Thoracic aorta (tissue), 2 donors: ENCODE measurements at regions not wholly inside any gene's neighbourhood (a gene's known extent, or its start where the extent isn't known, plus 50 kb on each side); places are given as distances from the start of the nearest gene placed in this dataset.

Experiments used
- ATAC-seq: fragments of 150-250 bp; one replicate; pipeline ENCODE4 v1.8.0; 2017; ENCODE audit warnings: low read depth; ENCODE audit not compliant: insufficient number of reproducible peaks, low FRiP score
- DNase-seq: peaks from one replicate; pipeline ENCODE4 v3.0.0-alpha.2; 2020; ENCODE audit warnings: low spot score
- H3K27ac ChIP-seq, 2 donors: fragments of 200-600 bp; sonication (generic); 1 replicate in 1 of 2; 2 replicates in 1 of 2; pipeline ENCODE4 v1.5.1; 2016; ENCODE audit warnings: mild to moderate bottlenecking in 2 of 2, moderate library complexity in 2 of 2
- H3K27me3 ChIP-seq: fragments of 200-600 bp; sonication (generic); replicated peaks from 2 replicates; pipeline ENCODE4 v1.6.0; 2016; ENCODE audit warnings: mild to moderate bottlenecking; ENCODE audit not compliant: insufficient read depth
- H3K36me3 ChIP-seq: fragments of 200-600 bp; sonication (generic); one replicate; pipeline ENCODE4 v1.5.1; 2016
- H3K4me1 ChIP-seq, 2 donors: fragments of 200-600 bp; sonication (generic); 1 replicate in 1 of 2; 2 replicates in 1 of 2; pipeline versions ENCODE4 v1.5.1 to v1.6.0; 2016; ENCODE audit warnings: low read depth in 2 of 2, mild to moderate bottlenecking in 1 of 2; ENCODE audit not compliant: control insufficient read depth in 1 of 2
- H3K4me3 ChIP-seq: fragments of 200-600 bp; sonication (generic); 2 replicates; pipeline ENCODE4 v1.5.1; 2016; ENCODE audit warnings: mild to moderate bottlenecking
- H3K9me3 ChIP-seq: fragments of 200-600 bp; sonication (generic); 2 replicates; pipeline ENCODE4 v1.5.1; 2016
- CTCF ChIP-seq: fragments of 200-600 bp; sonication (generic); IDR thresholded peaks from one replicate; pipeline ENCODE4 v1.5.1; 2019; ENCODE audit warnings: antibody characterized with exemption

GRCh38 chr12:76256904-76257303, 91.3 kb downstream of the BBS10 start:
- DNase-seq = no peak
- Histone ChIP-seq H3K4me3 (no peak overlapping the region), H3K36me3 (no peaks in the 10 kb centered on the region), H3K27ac (no peak overlapping the region), H3K9me3 (no peaks in the 10 kb centered on the region), H3K4me1 (peaks cover 7 to 20% of the 10 kb centered on the region in 2 donors), H3K27me3 (no peaks in the 10 kb centered on the region)
- no peak for TF ChIP-seq CTCF
- no peak for ATAC-seq

- ATAC-seq (no peak), DNase-seq (no peak)
- H3K27ac ChIP-seq = no peak overlapping the region
- peaks cover 7 to 20% of the 10 kb centered on the region in 2 donors for H3K4me1 ChIP-seq
- no peaks in the 10 kb centered on the region for H3K36me3 ChIP-seq
- no peak for TF ChIP-seq CTCF
- H3K4me3 ChIP-seq = no peak overlapping the region
- H3K9me3 ChIP-seq = no peaks in the 10 kb centered on the region
- no peaks in the 10 kb centered on the region for H3K27me3 ChIP-seq
These were observed 91.9 kb downstream of the BBS10 start for GRCh38 chr12:76256321-76256720.

GRCh38 chr12:76255692-76256091, 92.5 kb downstream of the BBS10 start:
- TF ChIP-seq CTCF = no peak
- Histone ChIP-seq H3K9me3 (no peaks in the 10 kb centered on the region), H3K27me3 (no peaks in the 10 kb centered on the region), H3K4me3 (no peak overlapping the region), H3K36me3 (no peaks in the 10 kb centered on the region), H3K27ac (no peak overlapping the region), H3K4me1 (peaks cover 7 to 18% of the 10 kb centered on the region in 2 donors)
- ATAC-seq (no peak), DNase-seq (no peak)

- no peak for TF ChIP-seq CTCF
These were observed 92.9 kb downstream of the BBS10 start for GRCh38 chr12:76255281-76255680.

GRCh38 chr12:76252031-76252430, 96.2 kb downstream of the BBS10 start:
- TF ChIP-seq CTCF = no peak
- no peak overlapping the region for H3K27ac ChIP-seq
- H3K9me3 ChIP-seq = no peaks in the 10 kb centered on the region
- no peaks in the 10 kb centered on the region for H3K27me3 ChIP-seq
- no peaks in the 10 kb centered on the region for H3K36me3 ChIP-seq
- H3K4me1 ChIP-seq = no peaks in the 10 kb centered on the region
- no peak overlapping the region for H3K4me3 ChIP-seq
- no peak for ATAC-seq
- no peak for DNase-seq

More at GRCh38 chr12:76255281-76255680, 92.9 kb downstream of the BBS10 start:
- ATAC-seq (no peak), DNase-seq (no peak)
- H3K27ac ChIP-seq = no peak overlapping the region
- peaks cover 4 to 14% of the 10 kb centered on the region in 2 donors for H3K4me1 ChIP-seq
- no peaks in the 10 kb centered on the region for H3K27me3 ChIP-seq
- no peaks in the 10 kb centered on the region for H3K9me3 ChIP-seq
- no peak overlapping the region for H3K4me3 ChIP-seq
- H3K36me3 ChIP-seq = no peaks in the 10 kb centered on the region
